ENCODE measurements at regions not wholly inside any gene's neighbourhood (a gene's known extent, or its start where the extent isn't known, plus 50 kb on each side); places are given as distances from the start of the nearest gene placed in this dataset.

GRCh38 chr5:6026766-6027406, 351.5 kb downstream of the MED10 start:
- no peak for TF ChIP-seq REST (IDR thresholded peaks at IDR 0.05; ENCODE audit: low read depth)

GRCh38 chr5:6019612-6020011, 358.7 kb downstream of the MED10 start:
- TF ChIP-seq NFIC (IDR thresholded peaks at IDR 0.05) (no peak), TCF12 (IDR thresholded peaks at IDR 0.05; ENCODE audit: low read depth) (no peak), CEBPB (IDR thresholded peaks at IDR 0.05) (no peak), EP300 (IDR thresholded peaks at IDR 0.05; ENCODE audit: borderline replicate concordance) (no peak), RAD21 (IDR thresholded peaks at IDR 0.05; ENCODE audit: low read depth) (no peak), USF1 (IDR thresholded peaks at IDR 0.05) (no peak)

GRCh38 chr5:6013506-6013905, 364.8 kb downstream of the MED10 start:
- TF ChIP-seq REST (IDR thresholded peaks at IDR 0.05; ENCODE audit: low read depth) = no peak
- no peak for TF ChIP-seq FOXM1 (IDR thresholded peaks at IDR 0.05; ENCODE audit: borderline replicate concordance, low read depth)
- TF ChIP-seq TCF12 (IDR thresholded peaks at IDR 0.05; ENCODE audit: low read depth) = no peak
- no peak for TF ChIP-seq YY1 (IDR thresholded peaks at IDR 0.05; ENCODE audit: low read depth)
- no peak for TF ChIP-seq EGR1 (IDR thresholded peaks at IDR 0.05)
- TF ChIP-seq ZBTB7A (IDR thresholded peaks at IDR 0.05; ENCODE audit: low read depth) = no peak
- TF ChIP-seq RAD21 (IDR thresholded peaks at IDR 0.05; ENCODE audit: low read depth) = no peak
- no peak for TF ChIP-seq MAX (IDR thresholded peaks at IDR 0.05)

- TF ChIP-seq TEAD4 (IDR thresholded peaks at IDR 0.05) (no peak), TCF12 (IDR thresholded peaks at IDR 0.05; ENCODE audit: low read depth) (no peak), EP300 (IDR thresholded peaks at IDR 0.05; ENCODE audit: borderline replicate concordance) (no peak), USF1 (IDR thresholded peaks at IDR 0.05) (no peak)
Observed at GRCh38 chr5:6011199-6011598, 367.1 kb downstream of the MED10 start.

GRCh38 chr5:6006838-6007314, 371.5 kb downstream of the MED10 start:
- TF ChIP-seq CEBPB (IDR thresholded peaks at IDR 0.05) (no peak), YY1 (IDR thresholded peaks at IDR 0.05; ENCODE audit: low read depth) (no peak), EP300 (IDR thresholded peaks at IDR 0.05; ENCODE audit: borderline replicate concordance) (no peak), TEAD4 (IDR thresholded peaks at IDR 0.05) (no peak), CREB1 (IDR thresholded peaks at IDR 0.05; ENCODE audit: low read depth) (no peak), TAF1 (IDR thresholded peaks at IDR 0.05; ENCODE audit: low read depth) (no peak), USF1 (IDR thresholded peaks at IDR 0.05) (no peak)

GRCh38 chr5:6003040-6003825, 375.1 kb downstream of the MED10 start:
- TF ChIP-seq CEBPB (IDR thresholded peaks at IDR 0.05) = no peak
- no peak for TF ChIP-seq EGR1 (IDR thresholded peaks at IDR 0.05)
- no peak for TF ChIP-seq CREB1 (IDR thresholded peaks at IDR 0.05; ENCODE audit: low read depth)
- TF ChIP-seq YY1 (IDR thresholded peaks at IDR 0.05; ENCODE audit: low read depth) = no peak
- no peak for TF ChIP-seq FOXM1 (IDR thresholded peaks at IDR 0.05; ENCODE audit: borderline replicate concordance, low read depth)
- TF ChIP-seq RAD21 (IDR thresholded peaks at IDR 0.05; ENCODE audit: low read depth) = no peak
- no peak for TF ChIP-seq REST (IDR thresholded peaks at IDR 0.05; ENCODE audit: low read depth)
- TF ChIP-seq NFIC (IDR thresholded peaks at IDR 0.05) = no peak
- TF ChIP-seq TEAD4 (IDR thresholded peaks at IDR 0.05) = no peak
- TF ChIP-seq MAX (IDR thresholded peaks at IDR 0.05) = no peak
- no peak for TF ChIP-seq ZBTB7A (IDR thresholded peaks at IDR 0.05; ENCODE audit: low read depth)
- TF ChIP-seq USF1 (IDR thresholded peaks at IDR 0.05) = no peak
- TF ChIP-seq TAF1 (IDR thresholded peaks at IDR 0.05; ENCODE audit: low read depth) = no peak
- no peak for TF ChIP-seq TCF12 (IDR thresholded peaks at IDR 0.05; ENCODE audit: low read depth)
- no peak for TF ChIP-seq EP300 (IDR thresholded peaks at IDR 0.05; ENCODE audit: borderline replicate concordance)
